Chondrocyte (in vitro differentiated cells): ENCODE measurements at regions not wholly inside any gene's neighbourhood (a gene's known extent, or its start where the extent isn't known, plus 50 kb on each side); places are given as distances from the start of the nearest gene placed in this dataset.
A peak's percentile ranks its signal among the peaks of the same experiment; 100 is the strongest.

Experiments used
- DNase-seq: peaks from one replicate; pipeline ENCODE4 v3.0.0; 2021; ENCODE audit warnings: mixed read lengths, low spot score
- H3K27ac Mint-ChIP-seq: one replicate; pipeline ENCODE4 v1.8.0; 2021; ENCODE audit warnings: mild to moderate bottlenecking, moderate library complexity, mixed read lengths; ENCODE audit not compliant: unreplicated experiment
- H3K27me3 Mint-ChIP-seq: 2 replicates; pipeline ENCODE4 v1.8.0; 2021; ENCODE audit warnings: low read depth, mixed read lengths
- H3K36me3 Mint-ChIP-seq: 2 replicates; pipeline ENCODE4 v1.8.0; 2021; ENCODE audit warnings: low read depth, mixed read lengths
- H3K4me1 Mint-ChIP-seq: 2 replicates; pipeline ENCODE4 v1.8.0; 2021; ENCODE audit warnings: low read depth, mild to moderate bottlenecking, mixed read lengths
- H3K4me3 Mint-ChIP-seq: one replicate; pipeline ENCODE4 v1.8.0; 2021; ENCODE audit warnings: mild to moderate bottlenecking, moderate library complexity, mixed read lengths; ENCODE audit not compliant: unreplicated experiment
- H3K9me3 Mint-ChIP-seq: 2 replicates; pipeline ENCODE4 v1.8.0; 2021; ENCODE audit warnings: low read depth, mixed read lengths
- CTCF ChIP-seq: fragments of 200-600 bp; sonication (generic); IDR thresholded peaks from 2 replicates; pipeline ENCODE4 v1.5.0; 2021; ENCODE audit warnings: antibody characterized with exemption, mild to moderate bottlenecking, moderate library complexity

GRCh38 chr1:227432981-227433380 lies 114.7 kb upstream of the CDC42BPA start:
- Mint-ChIP-seq H3K4me3 (no peak overlapping the region), H3K4me1 (peaks cover 57% of the 10 kb centered on the region), H3K27me3 (no peaks in the 10 kb centered on the region), H3K27ac (peak overlapping the region; percentile 94), H3K36me3 (no peaks in the 10 kb centered on the region), H3K9me3 (no peaks in the 10 kb centered on the region)
- no peak for DNase-seq
- TF ChIP-seq CTCF = no peak

- no peaks in the 10 kb centered on the region for H3K27me3 Mint-ChIP-seq
- no peak for TF ChIP-seq CTCF
- peak overlapping the region; percentile 19 for H3K4me3 Mint-ChIP-seq
- H3K36me3 Mint-ChIP-seq = no peaks in the 10 kb centered on the region
- H3K4me1 Mint-ChIP-seq = peaks cover 57% of the 10 kb centered on the region
- no peaks in the 10 kb centered on the region for H3K9me3 Mint-ChIP-seq
- H3K27ac Mint-ChIP-seq = peak overlapping the region; percentile 94
- DNase-seq = no peak
These were observed 113.9 kb upstream of the CDC42BPA start for GRCh38 chr1:227432181-227432535.

DNA sequence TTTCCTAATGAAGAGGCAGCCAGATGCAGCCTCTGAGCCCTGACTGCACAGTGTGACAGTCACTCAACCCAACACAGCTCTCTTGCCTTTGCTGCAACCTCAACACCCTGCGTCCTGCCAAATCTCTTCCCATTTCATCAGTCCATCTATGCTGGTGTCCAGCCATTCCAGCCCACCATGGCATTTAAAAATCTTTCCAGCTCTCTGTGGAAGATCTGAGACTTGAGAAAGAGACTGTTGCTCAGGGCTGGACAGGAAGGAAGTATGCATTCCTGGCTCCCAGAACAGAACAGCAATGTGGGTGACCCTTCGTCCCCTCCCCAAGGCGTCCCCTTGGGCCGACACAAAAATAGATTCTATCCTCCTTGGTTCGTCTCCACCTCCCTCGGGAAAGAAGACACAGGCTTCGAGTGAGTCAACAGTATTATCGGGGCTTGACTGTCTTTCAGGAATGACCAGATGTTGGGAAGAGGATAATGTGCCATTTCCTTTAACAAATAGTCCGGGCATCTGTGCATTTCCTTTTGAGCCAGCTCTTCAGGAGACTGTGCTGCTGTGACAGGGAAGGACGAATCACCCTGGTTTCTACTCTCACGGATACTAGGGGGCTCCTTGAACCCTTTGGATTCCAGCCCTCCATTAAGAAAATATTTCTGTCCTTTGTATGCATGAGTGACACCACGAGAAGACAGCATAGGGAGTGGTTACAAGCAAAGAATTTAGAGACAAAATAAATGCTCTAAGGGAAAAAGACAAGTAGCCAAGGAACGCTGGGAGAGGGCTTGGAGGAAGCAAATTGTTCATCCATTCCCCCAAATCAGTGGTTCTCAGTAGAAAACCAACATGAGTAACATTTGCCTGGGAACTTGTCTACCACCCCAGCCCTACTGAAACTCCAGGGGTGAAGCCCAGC lies 111.4 kb upstream of the CDC42BPA start:
- Mint-ChIP-seq H3K27ac (peak overlapping the region; percentile 84), H3K4me3 (peak overlapping the region; percentile 42), H3K27me3 (no peaks in the 10 kb centered on the region), H3K36me3 (no peaks in the 10 kb centered on the region), H3K9me3 (peaks cover 3% of the 10 kb centered on the region), H3K4me1 (peaks cover 53% of the 10 kb centered on the region)
- TF ChIP-seq CTCF = no peak
- no peak for DNase-seq

DNA sequence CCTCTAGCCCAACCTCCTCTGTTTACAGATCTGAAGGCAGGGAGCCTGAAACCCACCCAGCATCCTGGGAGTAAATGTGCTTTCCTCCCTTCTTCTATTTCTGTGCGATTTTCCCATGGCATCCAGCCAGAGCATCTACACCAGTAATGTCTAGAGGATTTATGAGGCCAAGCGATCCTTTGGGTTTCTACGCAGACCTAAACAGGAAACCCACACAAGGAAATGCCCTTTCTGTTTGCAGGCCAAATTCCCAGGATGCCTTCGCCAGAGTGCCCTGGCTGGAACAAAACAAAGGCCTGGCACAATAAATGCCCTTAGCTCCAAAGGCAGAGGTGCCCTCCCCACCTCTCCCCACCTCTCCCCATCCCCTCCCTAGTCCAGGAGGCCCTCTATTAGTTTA lies 110.5 kb upstream of the CDC42BPA start:
- Mint-ChIP-seq H3K27ac (peak overlapping the region; percentile 84), H3K27me3 (no peaks in the 10 kb centered on the region), H3K9me3 (peaks cover 3% of the 10 kb centered on the region), H3K4me1 (peaks cover 62% of the 10 kb centered on the region), H3K36me3 (no peaks in the 10 kb centered on the region), H3K4me3 (peak overlapping the region; percentile 42)
- TF ChIP-seq CTCF = no peak
- no peak for DNase-seq

DNA sequence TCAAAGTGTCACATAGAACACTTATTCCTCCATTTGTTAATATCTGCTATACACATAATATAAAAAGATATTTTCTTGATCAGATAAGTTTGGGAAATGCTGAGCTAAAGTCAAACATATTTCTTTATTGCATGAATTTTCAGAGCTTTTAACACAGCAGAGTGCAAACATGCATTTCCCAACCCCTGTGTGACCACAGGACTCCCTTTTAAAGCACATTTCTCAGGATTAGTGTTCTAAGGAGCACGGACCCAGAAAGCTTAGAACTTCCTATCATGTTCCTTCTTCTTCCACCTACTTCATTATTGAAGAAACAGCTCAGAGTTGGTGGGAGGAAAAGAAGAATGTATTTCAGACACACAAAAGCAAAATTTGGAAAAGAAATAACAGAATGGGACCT lies 109.1 kb upstream of the CDC42BPA start:
- Mint-ChIP-seq H3K4me3 (no peak overlapping the region), H3K27ac (no peak overlapping the region), H3K36me3 (no peaks in the 10 kb centered on the region), H3K27me3 (no peaks in the 10 kb centered on the region), H3K9me3 (peaks cover 3% of the 10 kb centered on the region), H3K4me1 (peaks cover 64% of the 10 kb centered on the region)
- no peak for DNase-seq
- TF ChIP-seq CTCF = no peak
